Upper lobe of left lung (tissue), 4 donors: ENCODE measurements at regions not wholly inside any gene's neighbourhood (a gene's known extent, or its start where the extent isn't known, plus 50 kb on each side); places are given as distances from the start of the nearest gene placed in this dataset.

Source experiments
- EP300 ChIP-seq, 4 donors: sonication (generic); formaldehyde crosslinking; IDR thresholded peaks; one replicate each; pipeline ENCODE4 v1.5.1; 2017; ENCODE audit warnings: antibody characterized with exemption in 4 of 4, control low read depth in 2 of 4
- POLR2A ChIP-seq, 4 donors: fragments of 450-650 bp; IDR thresholded peaks; one replicate each; pipeline ENCODE4 v1.5.1; 2016 to 2017; ENCODE audit warnings: antibody characterized with exemption in 4 of 4, mild to moderate bottlenecking in 2 of 4
- POLR2AphosphoS5 ChIP-seq, 2 donors: sonication (generic); formaldehyde crosslinking; IDR thresholded peaks; one replicate each; pipeline ENCODE4 v1.5.1; 2017; ENCODE audit warnings: antibody characterized with exemption in 2 of 2
- TF ChIP-seq, protein P1 (sequence below), 6 experiments: fragments of 450-650 bp in 4 of 6; fragments of 200-600 bp in 2 of 6; sonication (generic) in 2 of 6; IDR thresholded peaks; one replicate each; pipeline ENCODE4 v1.5.1; 2016 to 2019; ENCODE audit warnings: antibody characterized with exemption in 6 of 6

DNA sequence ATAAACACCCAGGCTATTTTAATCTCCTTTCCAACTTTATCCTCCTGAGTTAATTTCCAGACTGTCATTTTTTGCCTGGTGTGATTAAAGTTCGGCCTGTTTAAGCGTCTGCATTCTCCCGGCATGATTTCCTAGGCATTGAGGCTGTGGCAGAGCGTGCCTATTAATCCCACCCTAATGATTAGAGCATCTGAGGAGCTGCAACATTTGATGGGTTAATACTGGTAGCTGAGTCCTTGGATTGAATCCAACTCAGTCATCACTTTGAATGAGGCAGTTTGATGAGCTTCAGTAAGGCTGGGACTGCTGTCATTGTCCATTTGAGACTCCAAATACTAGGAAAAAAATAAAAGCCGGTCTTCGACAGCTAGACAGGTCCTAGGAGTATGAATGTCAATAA, 882.5 kb downstream of the SLC4A3 start:
- TF ChIP-seq, protein P1, sequence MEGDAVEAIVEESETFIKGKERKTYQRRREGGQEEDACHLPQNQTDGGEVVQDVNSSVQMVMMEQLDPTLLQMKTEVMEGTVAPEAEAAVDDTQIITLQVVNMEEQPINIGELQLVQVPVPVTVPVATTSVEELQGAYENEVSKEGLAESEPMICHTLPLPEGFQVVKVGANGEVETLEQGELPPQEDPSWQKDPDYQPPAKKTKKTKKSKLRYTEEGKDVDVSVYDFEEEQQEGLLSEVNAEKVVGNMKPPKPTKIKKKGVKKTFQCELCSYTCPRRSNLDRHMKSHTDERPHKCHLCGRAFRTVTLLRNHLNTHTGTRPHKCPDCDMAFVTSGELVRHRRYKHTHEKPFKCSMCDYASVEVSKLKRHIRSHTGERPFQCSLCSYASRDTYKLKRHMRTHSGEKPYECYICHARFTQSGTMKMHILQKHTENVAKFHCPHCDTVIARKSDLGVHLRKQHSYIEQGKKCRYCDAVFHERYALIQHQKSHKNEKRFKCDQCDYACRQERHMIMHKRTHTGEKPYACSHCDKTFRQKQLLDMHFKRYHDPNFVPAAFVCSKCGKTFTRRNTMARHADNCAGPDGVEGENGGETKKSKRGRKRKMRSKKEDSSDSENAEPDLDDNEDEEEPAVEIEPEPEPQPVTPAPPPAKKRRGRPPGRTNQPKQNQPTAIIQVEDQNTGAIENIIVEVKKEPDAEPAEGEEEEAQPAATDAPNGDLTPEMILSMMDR (IDR thresholded peaks at IDR 0.05), result no peak
- no peak for TF ChIP-seq POLR2AphosphoS5 (IDR thresholded peaks at IDR 0.05)
- TF ChIP-seq EP300 (IDR thresholded peaks at IDR 0.05), result no peak
- TF ChIP-seq POLR2A (IDR thresholded peaks at IDR 0.05), result no peak
